PC-9 (cell line): ENCODE measurements at regions not wholly inside any gene's neighbourhood (a gene's known extent, or its start where the extent isn't known, plus 50 kb on each side); places are given as distances from the start of the nearest gene placed in this dataset.

ENCODE experiments used
- EZH2 ChIP-seq: fragments of 200-600 bp; sonication (generic); IDR thresholded peaks from 2 replicates; pipeline ENCODE4 v1.8.0; 2017; ENCODE audit warnings: antibody characterized with exemption, low read depth
- TF ChIP-seq, protein P1 (sequence below): fragments of 200-600 bp; sonication (generic); conservative IDR thresholded peaks from 2 replicates; pipeline ENCODE4 v1.6.1; 2017; ENCODE audit warnings: mixed run types, antibody characterized with exemption, mild to moderate bottlenecking, moderate library complexity

DNA sequence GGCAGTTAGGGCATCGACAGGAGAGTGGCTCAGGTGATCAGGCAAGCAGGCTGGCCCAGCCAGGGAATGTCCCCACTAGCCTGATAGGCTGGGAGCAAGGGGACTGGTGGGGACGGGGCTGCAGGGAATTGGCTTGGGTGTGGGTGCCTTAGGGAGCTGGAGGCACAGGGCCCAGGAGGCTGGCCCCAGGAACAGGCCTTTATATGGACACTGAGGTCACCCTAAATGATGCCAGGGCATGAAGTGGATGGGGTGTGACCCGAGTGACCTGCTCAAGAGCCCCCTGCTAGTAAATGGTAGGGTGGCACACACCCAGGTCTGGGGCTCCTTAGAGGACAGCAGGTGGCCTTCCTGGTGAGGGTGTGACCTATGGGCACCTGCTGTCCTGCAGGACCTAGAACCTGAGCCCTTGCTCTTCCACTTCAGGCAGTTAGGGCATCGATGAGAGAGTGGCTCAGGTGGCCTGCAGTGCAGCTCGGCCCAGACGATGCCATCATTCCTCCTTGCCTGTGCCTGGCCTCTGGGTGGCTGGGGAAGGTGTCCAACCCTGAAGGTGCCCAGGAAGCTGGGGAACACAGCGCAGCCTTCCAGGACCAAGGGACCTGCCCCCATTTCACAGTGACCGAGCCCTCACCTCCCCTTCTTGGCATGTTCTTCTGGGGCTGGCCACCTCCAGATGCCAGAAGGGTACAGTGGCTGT, 51.7 kb upstream of the LEP start:
- TF ChIP-seq EZH2 = no peak
- TF ChIP-seq, protein P1, sequence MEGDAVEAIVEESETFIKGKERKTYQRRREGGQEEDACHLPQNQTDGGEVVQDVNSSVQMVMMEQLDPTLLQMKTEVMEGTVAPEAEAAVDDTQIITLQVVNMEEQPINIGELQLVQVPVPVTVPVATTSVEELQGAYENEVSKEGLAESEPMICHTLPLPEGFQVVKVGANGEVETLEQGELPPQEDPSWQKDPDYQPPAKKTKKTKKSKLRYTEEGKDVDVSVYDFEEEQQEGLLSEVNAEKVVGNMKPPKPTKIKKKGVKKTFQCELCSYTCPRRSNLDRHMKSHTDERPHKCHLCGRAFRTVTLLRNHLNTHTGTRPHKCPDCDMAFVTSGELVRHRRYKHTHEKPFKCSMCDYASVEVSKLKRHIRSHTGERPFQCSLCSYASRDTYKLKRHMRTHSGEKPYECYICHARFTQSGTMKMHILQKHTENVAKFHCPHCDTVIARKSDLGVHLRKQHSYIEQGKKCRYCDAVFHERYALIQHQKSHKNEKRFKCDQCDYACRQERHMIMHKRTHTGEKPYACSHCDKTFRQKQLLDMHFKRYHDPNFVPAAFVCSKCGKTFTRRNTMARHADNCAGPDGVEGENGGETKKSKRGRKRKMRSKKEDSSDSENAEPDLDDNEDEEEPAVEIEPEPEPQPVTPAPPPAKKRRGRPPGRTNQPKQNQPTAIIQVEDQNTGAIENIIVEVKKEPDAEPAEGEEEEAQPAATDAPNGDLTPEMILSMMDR = no peak
